HG03108 (cell line): ENCODE measurements at regions not wholly inside any gene's neighbourhood (a gene's known extent, or its start where the extent isn't known, plus 50 kb on each side); places are given as distances from the start of the nearest gene placed in this dataset.
"Not testable (repeated sequence)": the region's sequence is repeated elsewhere in the genome, so short reads cannot be mapped to it uniquely, and the experiment has no call there.

Experiments used
- ATAC-seq: cut with Tn5 transposase; IDR thresholded peaks from one replicate; pipeline ENCODE4 v1.9.1; 2021; ENCODE audit warnings: moderate library complexity; ENCODE audit not compliant: unreplicated experiment

- ATAC-seq = no peak
Observed at GRCh38 chr14:53247596-53248370, 94.7 kb upstream of the DDHD1 start.

- ATAC-seq = not testable (repeated sequence)
Observed at GRCh38 chr14:53242898-53243297, 89.8 kb upstream of the DDHD1 start.

- no peak for ATAC-seq
Observed at GRCh38 chr14:53237488-53237887, 84.4 kb upstream of the DDHD1 start.

GRCh38 chr14:53236708-53237107 lies 83.6 kb upstream of the DDHD1 start:
- ATAC-seq = no peak

GRCh38 chr14:53231171-53231570 lies 78.0 kb upstream of the DDHD1 start:
- ATAC-seq = no peak

- ATAC-seq = no peak
Observed at GRCh38 chr14:53228966-53229365, 75.8 kb upstream of the DDHD1 start.

GRCh38 chr14:53227154-53227718 lies 74.1 kb upstream of the DDHD1 start:
- no peak for ATAC-seq

- no peak for ATAC-seq
Observed at GRCh38 chr14:53226553-53226952, 73.4 kb upstream of the DDHD1 start.

- no peak for ATAC-seq
Observed at GRCh38 chr14:53220914-53221313, 67.8 kb upstream of the DDHD1 start.

- ATAC-seq = no peak
Observed at GRCh38 chr14:53218161-53218560, 65.0 kb upstream of the DDHD1 start.

GRCh38 chr14:53217316-53217994 lies 64.3 kb upstream of the DDHD1 start:
- peak; percentile 98 for ATAC-seq

GRCh38 chr14:53216955-53217315 lies 63.8 kb upstream of the DDHD1 start:
- ATAC-seq = not testable (repeated sequence)

GRCh38 chr14:53216478-53216877 lies 63.4 kb upstream of the DDHD1 start:
- ATAC-seq = not testable (repeated sequence)

- no peak for ATAC-seq
Observed at GRCh38 chr14:53215101-53215500, 62.0 kb upstream of the DDHD1 start.

- no peak for ATAC-seq
Observed at GRCh38 chr14:53214384-53214783, 61.3 kb upstream of the DDHD1 start.

- no peak for ATAC-seq
Observed at GRCh38 chr14:53213761-53214160, 60.6 kb upstream of the DDHD1 start.

GRCh38 chr14:53209370-53209769 lies 56.2 kb upstream of the DDHD1 start:
- ATAC-seq = no peak
